T-helper 17 cell (primary cell): ENCODE measurements at regions not wholly inside any gene's neighbourhood (a gene's known extent, or its start where the extent isn't known, plus 50 kb on each side); places are given as distances from the start of the nearest gene placed in this dataset.

Experiments
- ATAC-seq: fragments of 150-1000 bp; cut with Tn5 transposase; 2 replicates; pipeline ENCODE4 v1.10.0; 2021; ENCODE audit warnings: mild to moderate bottlenecking, moderate library complexity
- DNase-seq, 3 donors: peaks; one replicate each; pipeline versions ENCODE4 v3.0.0 to v3.0.0-alpha.2; 2020 to 2021
- H3K9me3 ChIP-seq: one replicate; pipeline ENCODE4 v1.7.0; 2013; ENCODE audit warnings: low read length, mild to moderate bottlenecking; ENCODE audit not compliant: control insufficient read depth, poor library complexity, severe bottlenecking
- H3K27ac Mint-ChIP-seq: one replicate; pipeline ENCODE4 v1.8.0; 2022; ENCODE audit warnings: mild to moderate bottlenecking, moderate library complexity, mixed read lengths
- H3K27me3 Mint-ChIP-seq: one replicate; pipeline ENCODE4 v1.8.0; 2022; ENCODE audit warnings: mixed read lengths
- H3K36me3 Mint-ChIP-seq: one replicate; pipeline ENCODE4 v1.8.0; 2022; ENCODE audit warnings: low read depth, mixed read lengths
- H3K4me1 Mint-ChIP-seq: one replicate; pipeline ENCODE4 v1.8.0; 2022; ENCODE audit warnings: mild to moderate bottlenecking, mixed read lengths
- H3K4me3 Mint-ChIP-seq: one replicate; pipeline ENCODE4 v1.8.0; 2022; ENCODE audit warnings: mild to moderate bottlenecking, moderate library complexity, mixed read lengths

DNA sequence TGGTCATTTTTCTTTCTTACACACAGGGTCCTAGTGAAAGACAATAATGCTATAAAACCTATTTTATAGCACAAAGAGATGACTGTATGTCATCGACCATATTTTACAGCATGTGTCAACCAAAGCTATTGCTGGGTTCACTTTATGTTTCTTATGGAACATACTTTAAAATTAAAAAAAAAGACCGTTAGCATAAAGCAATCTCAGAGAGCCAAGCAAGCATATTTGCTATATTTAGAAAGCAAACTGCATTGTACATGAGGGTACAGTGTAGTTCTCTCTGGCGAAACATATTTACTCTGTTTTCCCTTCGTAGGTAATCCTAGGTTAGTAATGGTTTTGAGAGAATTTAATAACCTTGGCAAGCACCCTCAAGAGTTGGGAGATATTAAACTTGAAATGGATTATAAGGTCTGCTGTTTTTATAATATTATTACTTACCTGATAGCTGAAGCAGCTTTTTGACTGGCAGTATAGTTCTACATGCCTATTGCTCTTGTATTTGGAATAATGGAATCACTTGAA, 244.2 kb upstream of the POM121L12 start:
- ATAC-seq (no peak), DNase-seq (no peak)
- no peaks in the 10 kb centered on the region for H3K9me3 ChIP-seq
- Mint-ChIP-seq H3K27me3 (no peaks in the 10 kb centered on the region), H3K4me3 (no peak overlapping the region), H3K27ac (no peak overlapping the region), H3K4me1 (no peaks in the 10 kb centered on the region), H3K36me3 (no peaks in the 10 kb centered on the region)

DNA sequence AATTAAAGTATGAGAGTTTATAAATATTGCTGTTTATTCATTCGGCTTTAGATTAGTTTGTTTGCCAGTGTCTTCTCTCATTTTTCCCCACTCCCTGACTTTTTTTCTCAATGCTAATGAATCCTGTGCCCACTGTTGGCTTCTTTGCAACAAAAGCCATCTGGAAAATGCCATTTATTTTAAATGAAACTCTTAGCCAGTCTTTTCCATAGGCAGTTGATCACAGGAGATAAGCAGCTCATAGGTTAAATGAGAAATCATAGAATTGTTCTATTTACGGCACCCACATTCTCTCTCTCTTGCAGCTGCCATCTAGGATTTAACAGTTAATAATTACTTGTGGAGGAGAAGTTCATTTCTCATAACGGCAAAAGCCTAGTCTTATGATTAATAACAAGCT, 249.3 kb upstream of the POM121L12 start:
- no peaks in the 10 kb centered on the region for H3K27me3 Mint-ChIP-seq
- no peaks in the 10 kb centered on the region for H3K4me1 Mint-ChIP-seq
- no peaks in the 10 kb centered on the region for H3K9me3 ChIP-seq
- H3K4me3 Mint-ChIP-seq = no peak overlapping the region
- DNase-seq (no peak), ATAC-seq (no peak)
- no peaks in the 10 kb centered on the region for H3K36me3 Mint-ChIP-seq
- no peak overlapping the region for H3K27ac Mint-ChIP-seq

DNA sequence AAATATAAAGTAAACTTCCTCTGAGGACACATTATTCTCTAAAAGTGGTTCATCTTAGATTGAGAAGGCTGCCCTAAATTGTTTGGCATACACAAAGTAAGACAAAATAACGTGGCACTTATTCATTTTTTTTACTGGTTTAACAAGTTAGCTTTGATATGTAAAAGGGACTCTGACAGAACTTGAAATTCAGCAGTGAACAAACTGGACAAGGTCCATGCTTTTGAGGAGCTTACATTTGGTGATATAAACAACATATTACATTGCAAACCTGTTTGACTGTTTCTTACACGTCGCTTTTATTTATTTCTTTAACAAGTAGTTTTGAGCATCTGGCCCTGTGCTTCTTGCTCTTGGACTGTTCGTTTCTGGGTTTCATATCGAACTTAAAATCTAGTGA, 253.1 kb upstream of the POM121L12 start:
- no peak overlapping the region for H3K4me3 Mint-ChIP-seq
- H3K36me3 Mint-ChIP-seq = no peaks in the 10 kb centered on the region
- H3K4me1 Mint-ChIP-seq = no peaks in the 10 kb centered on the region
- H3K27ac Mint-ChIP-seq = no peak overlapping the region
- ATAC-seq = no peak
- H3K27me3 Mint-ChIP-seq = no peaks in the 10 kb centered on the region
- no peaks in the 10 kb centered on the region for H3K9me3 ChIP-seq
- DNase-seq = no peak

DNA sequence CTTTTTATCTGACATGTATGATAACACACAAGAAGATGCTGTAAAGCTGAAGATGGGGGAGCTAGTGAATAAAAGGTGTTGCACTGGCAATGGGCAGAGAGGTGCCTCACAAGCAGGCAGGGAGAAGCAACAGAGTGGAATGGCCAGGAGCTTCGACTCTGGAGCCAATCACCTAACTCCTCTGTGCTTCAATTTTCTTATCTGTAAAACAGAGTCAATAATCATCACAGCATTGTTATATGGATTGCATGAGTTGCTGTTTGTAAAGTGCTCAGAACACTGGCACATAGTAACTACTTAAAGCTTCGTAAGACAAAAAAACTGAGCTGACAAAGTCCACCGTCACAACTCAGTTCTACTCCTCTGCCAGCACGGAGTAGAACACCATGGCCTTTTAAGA, 254.2 kb upstream of the POM121L12 start:
- ATAC-seq = no peak
- no peaks in the 10 kb centered on the region for H3K36me3 Mint-ChIP-seq

DNA sequence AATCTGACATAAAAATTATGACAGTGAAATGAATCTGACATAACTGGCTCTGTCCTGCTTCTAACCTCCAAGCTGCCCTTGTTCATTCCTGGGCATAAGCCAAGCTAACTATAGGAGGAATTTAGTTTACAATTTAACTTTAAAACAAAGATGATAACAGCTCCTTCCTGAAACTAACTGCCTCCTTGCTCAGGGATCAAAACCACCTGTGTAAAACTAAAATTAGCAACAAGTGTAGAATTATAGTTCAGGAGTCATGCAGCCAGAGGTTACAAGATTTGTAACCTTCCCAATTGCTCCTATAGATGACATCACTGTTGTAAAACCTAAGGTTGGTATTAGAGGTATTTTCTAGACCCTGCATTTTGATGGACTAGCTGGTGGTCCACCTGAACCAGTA, 256.4 kb upstream of the POM121L12 start:
- H3K9me3 ChIP-seq = no peaks in the 10 kb centered on the region
- H3K4me3 Mint-ChIP-seq = no peak overlapping the region
- DNase-seq = no peak
- H3K27ac Mint-ChIP-seq = no peak overlapping the region
- H3K4me1 Mint-ChIP-seq = no peaks in the 10 kb centered on the region
- H3K27me3 Mint-ChIP-seq = no peaks in the 10 kb centered on the region
- H3K36me3 Mint-ChIP-seq = no peaks in the 10 kb centered on the region
- ATAC-seq = no peak

More for the DNA sequence above, 254.2 kb upstream of the POM121L12 start:
- no peaks in the 10 kb centered on the region for H3K27me3 Mint-ChIP-seq
- no peak overlapping the region for H3K4me3 Mint-ChIP-seq
- DNase-seq = no peak
- no peak overlapping the region for H3K27ac Mint-ChIP-seq
- H3K9me3 ChIP-seq = no peaks in the 10 kb centered on the region
- H3K4me1 Mint-ChIP-seq = no peaks in the 10 kb centered on the region

DNA sequence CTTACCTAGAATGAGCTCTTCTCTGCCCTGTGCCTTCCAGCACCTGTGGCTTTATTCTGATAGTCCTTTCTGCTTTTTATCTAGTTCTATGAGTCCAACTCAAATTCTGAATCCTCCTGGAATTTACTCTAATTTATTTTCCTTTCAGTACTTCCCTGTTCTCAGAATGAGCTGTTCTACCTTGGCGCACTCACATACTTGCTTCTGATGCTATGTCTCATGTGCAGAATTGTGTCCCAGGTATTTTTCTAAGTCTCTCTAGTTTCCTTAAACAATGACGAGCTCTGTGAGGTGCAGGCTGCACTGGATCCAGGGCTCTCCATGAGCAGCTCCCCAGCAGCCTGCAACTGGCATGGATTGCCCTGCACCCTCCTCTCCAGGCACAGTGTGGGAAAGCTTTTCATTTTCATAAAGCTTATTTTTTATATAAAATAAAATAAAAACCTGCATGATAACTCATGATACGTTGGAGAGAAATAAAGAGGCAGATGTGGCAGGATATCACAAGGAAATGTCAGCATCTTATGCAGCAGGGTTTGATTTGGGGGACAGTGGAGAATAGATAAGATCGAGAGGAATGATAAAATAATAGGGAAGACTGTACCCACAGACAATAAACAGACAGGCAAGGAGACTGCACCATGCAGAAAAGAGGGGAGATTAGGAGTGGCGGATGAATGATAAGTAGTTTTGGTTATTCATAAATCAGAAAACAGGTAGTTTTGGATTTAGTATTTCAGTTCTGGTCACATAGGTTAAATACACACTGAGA, 258.2 kb upstream of the POM121L12 start:
- Mint-ChIP-seq H3K4me3 (no peak overlapping the region), H3K27me3 (no peaks in the 10 kb centered on the region), H3K27ac (no peak overlapping the region), H3K4me1 (no peaks in the 10 kb centered on the region), H3K36me3 (no peaks in the 10 kb centered on the region)
- no peak for DNase-seq
- no peak for ATAC-seq
- H3K9me3 ChIP-seq = no peaks in the 10 kb centered on the region

DNA sequence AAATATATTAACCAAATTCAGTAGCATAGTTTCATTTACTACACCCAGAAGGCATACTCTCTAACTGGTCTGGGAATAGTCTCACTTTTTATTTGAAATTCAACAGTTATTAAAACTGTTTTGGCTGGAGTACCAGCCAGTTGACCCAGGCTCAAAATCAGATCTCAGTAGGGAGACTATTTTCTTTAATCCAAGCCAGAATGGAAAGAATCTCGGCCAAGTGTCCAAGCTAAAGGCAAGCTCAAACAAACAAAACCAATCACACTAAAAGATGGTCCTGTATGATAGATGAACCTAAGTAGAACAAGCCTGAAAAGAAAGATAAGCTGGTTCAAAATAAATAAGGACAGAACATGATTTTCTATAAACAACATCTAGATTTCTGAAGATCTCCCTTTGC, 259.6 kb upstream of the POM121L12 start:
- Mint-ChIP-seq H3K27ac (no peak overlapping the region), H3K4me3 (no peak overlapping the region), H3K27me3 (no peaks in the 10 kb centered on the region), H3K4me1 (no peaks in the 10 kb centered on the region), H3K36me3 (no peaks in the 10 kb centered on the region)
- H3K9me3 ChIP-seq = no peaks in the 10 kb centered on the region
- ATAC-seq = no peak
- DNase-seq = no peak

DNA sequence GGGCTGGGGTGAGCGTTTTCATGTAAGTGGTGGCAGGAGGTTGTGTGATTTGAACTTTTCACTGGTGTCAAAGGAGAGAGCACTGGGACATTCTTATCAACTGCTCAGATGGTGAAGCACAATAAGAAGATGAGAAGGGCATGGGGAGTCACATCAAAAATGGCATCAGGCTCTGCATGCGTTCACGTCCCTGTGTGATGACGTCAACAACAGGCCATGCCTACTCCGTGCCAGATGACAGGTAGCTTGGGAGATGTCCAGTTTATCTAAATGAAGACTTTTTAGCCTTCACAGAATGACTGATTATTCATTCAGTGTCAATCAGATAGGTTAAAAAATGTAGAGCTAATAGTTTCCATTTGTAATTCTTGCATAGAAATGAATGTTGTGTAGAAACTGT, 264.3 kb upstream of the POM121L12 start:
- H3K4me3 Mint-ChIP-seq = no peak overlapping the region
- no peak overlapping the region for H3K27ac Mint-ChIP-seq
- no peak for ATAC-seq
- H3K4me1 Mint-ChIP-seq = no peaks in the 10 kb centered on the region
- no peak for DNase-seq
- no peaks in the 10 kb centered on the region for H3K27me3 Mint-ChIP-seq
- H3K9me3 ChIP-seq = no peaks in the 10 kb centered on the region
- no peaks in the 10 kb centered on the region for H3K36me3 Mint-ChIP-seq

DNA sequence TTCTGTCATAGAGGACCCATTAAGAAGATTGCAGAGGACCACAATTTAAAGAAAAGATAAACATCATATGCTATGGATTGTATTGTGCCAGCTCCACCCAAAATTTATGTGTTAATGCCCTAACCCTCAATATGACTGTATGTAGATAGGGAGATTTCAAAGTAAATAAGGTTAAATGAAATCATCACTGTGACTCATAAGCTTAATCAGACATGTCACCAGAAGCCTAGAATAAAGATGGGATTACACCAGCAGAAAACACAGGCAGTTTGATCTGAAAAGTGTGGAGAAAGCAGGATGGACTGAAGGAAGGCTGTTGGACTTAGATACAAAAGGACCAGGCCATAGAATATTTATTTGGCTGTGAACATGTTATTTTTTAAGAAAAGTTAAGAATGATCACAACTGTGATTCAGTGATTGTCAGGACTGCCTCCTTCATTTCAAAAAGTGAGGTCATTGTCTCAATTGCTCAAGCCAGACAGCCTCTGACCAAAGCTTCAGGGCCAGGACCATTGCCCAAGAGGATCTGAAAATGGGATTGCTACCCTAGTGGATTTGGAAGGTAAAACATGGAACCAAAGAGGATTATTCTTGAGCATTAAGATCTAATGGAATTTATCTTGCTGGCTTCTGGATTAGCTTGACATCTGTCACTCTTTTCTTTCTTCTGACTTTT, 270.8 kb upstream of the POM121L12 start:
- H3K4me3 Mint-ChIP-seq = no peak overlapping the region
- H3K27ac Mint-ChIP-seq = no peak overlapping the region
- DNase-seq (no peak), ATAC-seq (no peak)
- no peaks in the 10 kb centered on the region for H3K9me3 ChIP-seq
- no peaks in the 10 kb centered on the region for H3K36me3 Mint-ChIP-seq
- no peaks in the 10 kb centered on the region for H3K4me1 Mint-ChIP-seq
- no peaks in the 10 kb centered on the region for H3K27me3 Mint-ChIP-seq

DNA sequence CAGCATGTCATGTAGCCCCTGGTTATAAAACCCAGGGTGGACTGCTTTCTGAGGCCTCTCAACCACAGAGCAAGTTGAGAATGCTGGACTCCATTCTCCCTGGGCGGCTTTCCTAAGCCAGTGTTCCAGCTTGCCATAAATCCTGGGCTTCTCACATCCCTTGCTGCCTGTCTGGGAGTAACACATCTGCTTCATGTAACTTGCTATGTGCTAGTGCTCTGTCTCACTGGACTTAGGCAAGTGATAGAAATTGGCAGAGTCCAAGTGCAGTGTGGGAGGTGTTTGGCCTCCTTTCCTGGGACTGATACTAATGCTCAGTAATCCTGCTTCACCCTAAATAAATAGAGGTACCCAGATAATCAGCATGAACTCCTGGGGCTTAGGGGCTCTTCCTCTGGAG, 277.1 kb upstream of the POM121L12 start:
- H3K27ac Mint-ChIP-seq = no peak overlapping the region
- DNase-seq (no peak), ATAC-seq (no peak)
- no peak overlapping the region for H3K4me3 Mint-ChIP-seq
- H3K27me3 Mint-ChIP-seq = no peaks in the 10 kb centered on the region
- H3K4me1 Mint-ChIP-seq = no peaks in the 10 kb centered on the region
- H3K36me3 Mint-ChIP-seq = no peaks in the 10 kb centered on the region
- H3K9me3 ChIP-seq = no peaks in the 10 kb centered on the region

DNA sequence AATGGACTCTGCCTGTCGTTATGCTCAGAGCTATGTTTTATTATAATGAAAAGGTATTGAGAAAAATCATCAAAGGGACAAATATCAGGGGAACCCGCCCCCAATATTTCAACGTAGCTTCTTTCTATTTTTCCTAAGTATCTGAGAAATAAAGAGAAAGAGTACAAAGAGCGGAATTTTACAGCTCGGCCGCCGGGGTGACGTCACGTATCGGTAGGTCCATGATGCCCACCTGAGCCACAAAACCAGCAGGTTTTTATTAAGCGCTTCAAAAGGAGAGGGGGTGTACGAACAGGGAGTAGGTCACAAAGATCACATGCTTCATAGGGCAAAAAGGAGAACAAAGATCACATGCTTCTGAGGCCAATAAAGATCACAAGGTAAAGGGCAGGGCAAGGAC, 281.6 kb upstream of the POM121L12 start:
- H3K27me3 Mint-ChIP-seq = no peaks in the 10 kb centered on the region
- H3K9me3 ChIP-seq = no peaks in the 10 kb centered on the region
- H3K36me3 Mint-ChIP-seq = no peaks in the 10 kb centered on the region
- no peak overlapping the region for H3K4me3 Mint-ChIP-seq
- no peaks in the 10 kb centered on the region for H3K4me1 Mint-ChIP-seq
- H3K27ac Mint-ChIP-seq = no peak overlapping the region
- no peak for ATAC-seq
- no peak for DNase-seq

DNA sequence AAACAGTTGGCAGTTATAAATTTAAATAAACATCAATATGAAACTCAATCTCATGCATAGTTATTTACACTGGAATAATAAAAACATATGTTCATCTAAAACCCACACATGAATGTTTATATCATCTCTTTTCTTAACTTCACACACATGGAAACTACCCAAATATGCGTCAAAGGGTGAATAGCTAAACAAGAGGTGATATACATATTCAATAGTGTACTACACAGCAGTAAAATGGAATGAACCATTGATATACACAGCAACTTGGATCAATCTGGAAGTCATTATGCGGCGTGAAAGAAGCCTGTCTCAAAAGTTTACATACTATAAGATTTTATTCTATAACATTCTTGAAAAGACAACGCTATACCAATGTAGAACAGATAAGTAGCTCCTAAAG, 282.5 kb upstream of the POM121L12 start:
- no peaks in the 10 kb centered on the region for H3K36me3 Mint-ChIP-seq
- H3K9me3 ChIP-seq = no peaks in the 10 kb centered on the region
- ATAC-seq = no peak
- DNase-seq = no peak
- no peaks in the 10 kb centered on the region for H3K4me1 Mint-ChIP-seq
- H3K27me3 Mint-ChIP-seq = no peaks in the 10 kb centered on the region
- no peak overlapping the region for H3K27ac Mint-ChIP-seq
- H3K4me3 Mint-ChIP-seq = no peak overlapping the region

DNA sequence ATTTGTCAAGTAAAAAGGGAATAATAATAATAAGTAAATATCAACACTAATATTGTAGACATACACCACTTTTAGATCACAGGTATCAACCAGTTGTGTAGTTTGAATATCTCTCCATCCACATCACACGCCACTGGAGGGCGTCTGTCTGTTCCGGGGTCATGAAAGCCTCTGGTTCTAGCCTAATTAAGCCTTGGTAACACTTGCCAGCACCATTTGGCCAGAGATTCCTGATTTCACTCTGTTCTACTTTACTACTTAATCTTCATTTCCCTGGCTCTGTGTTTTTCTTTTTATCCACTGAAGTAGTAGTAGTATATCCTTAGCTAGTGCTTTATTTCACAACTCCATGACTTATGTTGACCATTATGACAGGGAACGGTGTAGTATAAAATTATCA, 285.6 kb upstream of the POM121L12 start:
- ATAC-seq = no peak
- Mint-ChIP-seq H3K4me1 (no peaks in the 10 kb centered on the region), H3K27me3 (no peaks in the 10 kb centered on the region), H3K4me3 (no peak overlapping the region), H3K27ac (no peak overlapping the region), H3K36me3 (no peaks in the 10 kb centered on the region)
- DNase-seq = no peak
- no peaks in the 10 kb centered on the region for H3K9me3 ChIP-seq

DNA sequence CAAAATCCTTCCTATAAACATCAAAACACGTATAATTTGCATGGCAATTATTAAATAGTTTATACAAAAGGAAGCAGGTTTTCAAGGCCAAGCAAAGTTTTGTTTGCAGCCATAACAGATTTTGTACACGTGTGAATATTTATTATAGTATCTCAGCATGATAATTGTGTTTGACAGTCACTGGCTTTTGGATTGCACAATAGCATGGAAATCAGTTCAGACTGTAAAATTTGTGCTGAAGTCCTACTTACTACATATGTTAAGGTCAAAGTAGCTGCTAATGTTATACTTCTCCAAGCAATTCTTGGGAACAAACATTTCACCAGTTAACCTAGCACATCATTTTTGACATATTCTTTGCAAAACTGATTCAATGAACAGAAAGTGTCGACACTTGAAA, 287.6 kb upstream of the POM121L12 start:
- no peaks in the 10 kb centered on the region for H3K9me3 ChIP-seq
- Mint-ChIP-seq H3K4me3 (no peak overlapping the region), H3K36me3 (no peaks in the 10 kb centered on the region), H3K27me3 (no peaks in the 10 kb centered on the region), H3K27ac (no peak overlapping the region), H3K4me1 (no peaks in the 10 kb centered on the region)
- no peak for ATAC-seq
- DNase-seq = no peak
